Activated CD8-positive, alpha-beta T cell treated with anti-CD3 and anti-CD28 coated beads for 36 hours (primary cell): ENCODE measurements at regions not wholly inside any gene's neighbourhood (a gene's known extent, or its start where the extent isn't known, plus 50 kb on each side); places are given as distances from the start of the nearest gene placed in this dataset.

ENCODE experiments used
- ATAC-seq: fragments of 200-7000 bp; cut with Tn5 transposase; one replicate; pipeline ENCODE4 v1.10.0; 2021; ENCODE audit warnings: mild to moderate bottlenecking, moderate library complexity
- CTCF ChIA-PET: fragments of 350-600 bp; sonication (Branson Sonifier 250); formaldehyde crosslinking; loops from one replicate; lab custom pipeline; 2021; ENCODE audit warnings: antibody characterized with exemption; lab: Charles Lee
- POLR2A ChIA-PET: fragments of 350-600 bp; sonication (Branson Sonifier 250); formaldehyde crosslinking; loops from one replicate; lab custom pipeline; 2021; ENCODE audit warnings: antibody characterized with exemption; lab: Charles Lee
- DNase-seq: peaks from one replicate; pipeline ENCODE4 v3.0.0-alpha.2; 2020
- H3K27ac Mint-ChIP-seq: one replicate; pipeline ENCODE4 v1.8.0; 2021; ENCODE audit warnings: mild to moderate bottlenecking, mixed read lengths
- H3K27me3 Mint-ChIP-seq: one replicate; pipeline ENCODE4 v1.8.0; 2021; ENCODE audit warnings: mixed read lengths
- H3K36me3 Mint-ChIP-seq: one replicate; pipeline ENCODE4 v1.8.0; 2021; ENCODE audit warnings: low read depth, mixed read lengths
- H3K4me1 Mint-ChIP-seq: one replicate; pipeline ENCODE4 v1.8.0; 2021; ENCODE audit warnings: low read depth, mixed read lengths
- H3K4me3 Mint-ChIP-seq: one replicate; pipeline ENCODE4 v1.8.0; 2021; ENCODE audit warnings: mild to moderate bottlenecking, moderate library complexity, mixed read lengths
- H3K9me3 Mint-ChIP-seq: one replicate; pipeline ENCODE4 v1.8.0; 2021; ENCODE audit warnings: mixed read lengths
- CTCF ChIP-seq: fragments of 200-600 bp; IDR thresholded peaks from one replicate; pipeline ENCODE4 v1.8.0; 2022; ENCODE audit warnings: antibody characterized with exemption, mild to moderate bottlenecking
- intact Hi-C: fragments of 100-400 bp; cut with micrococcal nuclease; formaldehyde crosslinking; loops from one replicate; pipeline ENCODE4 v1.10.0; 2022

- H3K36me3 Mint-ChIP-seq, result no peaks in the 10 kb centered on the region
- DNase-seq (no peak), ATAC-seq (no peak)
- POLR2A ChIA-PET, result no interaction called here
- H3K9me3 Mint-ChIP-seq, result peaks cover 6% of the 10 kb centered on the region
- H3K27ac Mint-ChIP-seq, result no peak overlapping the region
- CTCF ChIA-PET, result no interaction called here
- no peaks in the 10 kb centered on the region for H3K4me1 Mint-ChIP-seq
- intact Hi-C loops, result no loop called here
- no peak overlapping the region for H3K4me3 Mint-ChIP-seq
- TF ChIP-seq CTCF, result no peak
- H3K27me3 Mint-ChIP-seq, result no peaks in the 10 kb centered on the region
These were observed 1915.4 kb downstream of the STIM2 start for GRCh38 chr4:28776004-28776403.

- Mint-ChIP-seq H3K9me3 (peaks cover 8% of the 10 kb centered on the region), H3K36me3 (no peaks in the 10 kb centered on the region), H3K4me1 (no peaks in the 10 kb centered on the region), H3K27me3 (no peaks in the 10 kb centered on the region), H3K4me3 (no peak overlapping the region), H3K27ac (no peak overlapping the region)
- ChIA-PET POLR2A (no interaction called here), CTCF (no interaction called here)
- no peak for DNase-seq
- ATAC-seq, result no peak
- intact Hi-C loops, result no loop called here
- no peak for TF ChIP-seq CTCF
These were observed 1923.5 kb downstream of the STIM2 start for GRCh38 chr4:28784188-28784587.

- DNase-seq (no peak), ATAC-seq (no peak)
- POLR2A ChIA-PET, result no interaction called here
- no peaks in the 10 kb centered on the region for H3K27me3 Mint-ChIP-seq
- no peak overlapping the region for H3K27ac Mint-ChIP-seq
- no peaks in the 10 kb centered on the region for H3K36me3 Mint-ChIP-seq
- CTCF ChIA-PET, result no interaction called here
- H3K4me1 Mint-ChIP-seq, result no peaks in the 10 kb centered on the region
- intact Hi-C loops, result no loop called here
- TF ChIP-seq CTCF, result no peak
- no peak overlapping the region for H3K4me3 Mint-ChIP-seq
- peaks cover 8% of the 10 kb centered on the region for H3K9me3 Mint-ChIP-seq
These were observed 1927.3 kb downstream of the STIM2 start for GRCh38 chr4:28787947-28788346.

- H3K27me3 Mint-ChIP-seq, result no peaks in the 10 kb centered on the region
- intact Hi-C loops, result no loop called here
- no peak for ATAC-seq
- no peak overlapping the region for H3K4me3 Mint-ChIP-seq
- no peak overlapping the region for H3K27ac Mint-ChIP-seq
- H3K9me3 Mint-ChIP-seq, result peaks cover 8% of the 10 kb centered on the region
- H3K4me1 Mint-ChIP-seq, result no peaks in the 10 kb centered on the region
- CTCF ChIA-PET, result no interaction called here
- POLR2A ChIA-PET, result no interaction called here
- no peak for TF ChIP-seq CTCF
- H3K36me3 Mint-ChIP-seq, result no peaks in the 10 kb centered on the region
- no peak for DNase-seq
These were observed 1928.4 kb downstream of the STIM2 start for GRCh38 chr4:28788929-28789490.

- POLR2A ChIA-PET, result no interaction called here
- no peaks in the 10 kb centered on the region for H3K4me1 Mint-ChIP-seq
- H3K36me3 Mint-ChIP-seq, result no peaks in the 10 kb centered on the region
- DNase-seq, result no peak
- H3K27me3 Mint-ChIP-seq, result no peaks in the 10 kb centered on the region
- no peak for TF ChIP-seq CTCF
- ATAC-seq, result no peak
- H3K27ac Mint-ChIP-seq, result no peak overlapping the region
- H3K4me3 Mint-ChIP-seq, result no peak overlapping the region
- H3K9me3 Mint-ChIP-seq, result peaks cover 11% of the 10 kb centered on the region
- CTCF ChIA-PET, result no interaction called here
- intact Hi-C loops, result no loop called here
These were observed 1927.1 kb upstream of the PCDH7 start for GRCh38 chr4:28792917-28793597.
